ENCODE measurements at regions not wholly inside any gene's neighbourhood (a gene's known extent, or its start where the extent isn't known, plus 50 kb on each side); places are given as distances from the start of the nearest gene placed in this dataset.
"Not testable (repeated sequence)": the region's sequence is repeated elsewhere in the genome, so short reads cannot be mapped to it uniquely, and the experiment has no call there.

DNA sequence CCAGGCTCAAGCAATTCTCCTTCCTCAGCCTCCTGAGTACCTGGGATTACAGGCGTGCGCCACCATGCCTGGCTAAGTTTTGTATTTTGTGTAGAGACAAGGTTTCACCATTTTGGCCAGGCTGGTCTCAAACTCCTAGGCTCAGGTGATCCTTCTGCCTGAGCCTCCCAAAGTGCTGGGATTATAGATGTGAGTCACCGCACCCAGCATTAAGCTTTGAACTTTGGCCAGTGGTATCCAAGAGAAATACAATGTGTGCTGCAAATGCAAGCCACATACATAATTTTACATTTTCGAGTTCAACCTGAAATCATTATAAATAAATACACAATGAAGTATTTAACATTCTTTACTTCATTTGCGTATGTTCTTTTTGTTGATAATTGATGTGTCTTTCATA, 82.9 kb upstream of the VKORC1L1 start:
- H3K4me1 ChIP-seq (replicated peaks in 1 of 4; ENCODE audit: control insufficient read depth in 3 of 4, insufficient read depth in 4 of 4, low read length in 3 of 4); H4K20me1 ChIP-seq (replicated peaks in 1 of 2; ENCODE audit: control insufficient read depth in 1 of 2, insufficient read depth in 2 of 2, low read length in 2 of 2); H3K23ac ChIP-seq (ENCODE audit: insufficient read length); H4K5ac ChIP-seq (ENCODE audit: insufficient read length, low read depth, low read length); H3K9me3 ChIP-seq (ENCODE audit: insufficient read depth in 2 of 2, low read depth in 1 of 2, low read length in 1 of 2); H3K18ac ChIP-seq (ENCODE audit: extremely low read depth, low read length); FAIRE-seq; H3K79me1 ChIP-seq (ENCODE audit: low read depth, low read length); CTCF ChIA-PET (ENCODE audit: partially characterized antibody); H3K27ac ChIP-seq (ENCODE audit: low read depth, low read length); H3K9ac ChIP-seq (replicated peaks in 1 of 4; ENCODE audit: extremely low read depth in 1 of 4, low read depth in 3 of 4, low read length in 3 of 4); H2AK5ac ChIP-seq (ENCODE audit: low read depth, low read length); H3K27me3 ChIP-seq (replicated peaks in 1 of 4; ENCODE audit: control insufficient read depth in 3 of 4, extremely low read depth in 1 of 4, insufficient read depth in 3 of 4, low read length in 3 of 4); H4K91ac ChIP-seq (replicated peaks; ENCODE audit: insufficient read length, low read length); H3K56ac ChIP-seq (replicated peaks; ENCODE audit: insufficient read length, low read depth, low read length); H3K79me2 ChIP-seq (ENCODE audit: control insufficient read depth in 1 of 2, insufficient read depth in 2 of 2, low read length in 2 of 2); H2BK120ac ChIP-seq (replicated peaks; ENCODE audit: low read depth, low read length); H3K23me2 ChIP-seq (ENCODE audit: low read depth, low read length); H4K8ac ChIP-seq (ENCODE audit: extremely low read depth, insufficient read depth, low read length); H3K14ac ChIP-seq (ENCODE audit: insufficient read length); H3K36me3 ChIP-seq (ENCODE audit: control insufficient read depth in 2 of 4, insufficient read depth in 4 of 4, low read length in 3 of 4); H3K4me3 ChIP-seq (ENCODE audit: extremely low read depth in 1 of 4, insufficient read depth in 2 of 4, low read depth in 3 of 4, low read length in 4 of 4); DNase-seq (ENCODE audit: low read depth in 1 of 2, low spot score in 2 of 2); H2BK20ac ChIP-seq (ENCODE audit: low read length); H3K4ac ChIP-seq (replicated peaks; ENCODE audit: insufficient read length, low read depth, low read length); H2BK15ac ChIP-seq (ENCODE audit: low read length); H2BK5ac ChIP-seq (ENCODE audit: low read depth, low read length); H2AFZ ChIP-seq (ENCODE audit: low read length); POLR2A ChIA-PET (ENCODE audit: partially characterized antibody); H2BK12ac ChIP-seq (ENCODE audit: low read depth, low read length); H3K4me2 ChIP-seq (ENCODE audit: insufficient read depth in 1 of 2, low read depth in 2 of 2, low read length in 2 of 2): not testable (repeated sequence)
- WGBS, 2 experiments (ENCODE audit: extremely low coverage in 1 of 2, insufficient coverage in 1 of 2, insufficient read length in 1 of 2, insufficient replicate concordance in 2 of 2, low coverage in 1 of 2, low lambda C conversion rate in 2 of 2, missing lambda C conversion rate in 1 of 2), result 87% methylated on average over 5 of the region's 5 CpGs; no CpG with 5 or more reads in 1 of the 2 experiments

DNA sequence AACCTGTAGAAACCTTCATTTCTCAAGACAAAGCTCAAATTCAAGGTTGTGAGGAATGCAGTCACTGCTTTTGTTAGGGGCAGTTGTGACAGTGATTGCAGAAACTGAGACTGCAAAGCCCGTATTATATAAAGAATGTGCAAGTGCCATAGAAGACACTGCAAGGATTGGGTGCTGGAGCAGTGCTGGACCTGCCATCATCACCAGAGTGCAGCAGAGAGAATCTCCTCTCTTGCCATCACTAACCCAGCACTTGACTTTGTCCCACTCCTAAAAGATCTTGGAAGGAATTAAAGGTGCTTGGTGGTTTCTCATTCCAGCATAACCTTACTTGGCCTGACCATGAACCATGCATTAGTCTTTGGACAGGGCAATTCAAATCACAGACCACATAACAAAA, 81.1 kb upstream of the VKORC1L1 start:
- H4K8ac ChIP-seq (ENCODE audit: extremely low read depth, insufficient read depth, low read length); H2BK15ac ChIP-seq (ENCODE audit: low read length); H3K4me2 ChIP-seq (ENCODE audit: insufficient read depth in 1 of 2, low read depth in 2 of 2, low read length in 2 of 2); POLR2A ChIA-PET (ENCODE audit: partially characterized antibody); H2BK120ac ChIP-seq (replicated peaks; ENCODE audit: low read depth, low read length); H4K91ac ChIP-seq (replicated peaks; ENCODE audit: insufficient read length, low read length); H2BK12ac ChIP-seq (ENCODE audit: low read depth, low read length); H3K18ac ChIP-seq (ENCODE audit: extremely low read depth, low read length); H3K23ac ChIP-seq (ENCODE audit: insufficient read length); CTCF ChIA-PET (ENCODE audit: partially characterized antibody); DNase-seq (ENCODE audit: low read depth in 1 of 2, low spot score in 2 of 2); H3K4ac ChIP-seq (replicated peaks; ENCODE audit: insufficient read length, low read depth, low read length); H2AK5ac ChIP-seq (ENCODE audit: low read depth, low read length); H2BK5ac ChIP-seq (ENCODE audit: low read depth, low read length); H3K23me2 ChIP-seq (ENCODE audit: low read depth, low read length); H3K27me3 ChIP-seq (replicated peaks in 1 of 4; ENCODE audit: control insufficient read depth in 3 of 4, extremely low read depth in 1 of 4, insufficient read depth in 3 of 4, low read length in 3 of 4); H3K4me1 ChIP-seq (replicated peaks in 1 of 4; ENCODE audit: control insufficient read depth in 3 of 4, insufficient read depth in 4 of 4, low read length in 3 of 4); H3K9me3 ChIP-seq (ENCODE audit: insufficient read depth in 2 of 2, low read depth in 1 of 2, low read length in 1 of 2); H3K14ac ChIP-seq (ENCODE audit: insufficient read length); FAIRE-seq; H3K79me1 ChIP-seq (ENCODE audit: low read depth, low read length); H2AFZ ChIP-seq (ENCODE audit: low read length); H3K27ac ChIP-seq (ENCODE audit: low read depth, low read length); H2BK20ac ChIP-seq (ENCODE audit: low read length); H4K5ac ChIP-seq (ENCODE audit: insufficient read length, low read depth, low read length); H3K36me3 ChIP-seq (ENCODE audit: control insufficient read depth in 2 of 4, insufficient read depth in 4 of 4, low read length in 3 of 4); H3K79me2 ChIP-seq (ENCODE audit: control insufficient read depth in 1 of 2, insufficient read depth in 2 of 2, low read length in 2 of 2); H3K56ac ChIP-seq (replicated peaks; ENCODE audit: insufficient read length, low read depth, low read length); H3K4me3 ChIP-seq (ENCODE audit: extremely low read depth in 1 of 4, insufficient read depth in 2 of 4, low read depth in 3 of 4, low read length in 4 of 4); H3K9ac ChIP-seq (replicated peaks in 1 of 4; ENCODE audit: extremely low read depth in 1 of 4, low read depth in 3 of 4, low read length in 3 of 4); H4K20me1 ChIP-seq (replicated peaks in 1 of 2; ENCODE audit: control insufficient read depth in 1 of 2, insufficient read depth in 2 of 2, low read length in 2 of 2): not testable (repeated sequence)
- 33% methylated on average over 1 of the region's 1 CpG; no CpG with 5 or more reads in 1 of the 2 experiments for WGBS, 2 experiments (ENCODE audit: extremely low coverage in 1 of 2, insufficient coverage in 1 of 2, insufficient read length in 1 of 2, insufficient replicate concordance in 2 of 2, low coverage in 1 of 2, low lambda C conversion rate in 2 of 2, missing lambda C conversion rate in 1 of 2)

All from H1 (cell line).